Right atrium auricular region (tissue), 2 donors: ENCODE measurements at regions not wholly inside any gene's neighbourhood (a gene's known extent, or its start where the extent isn't known, plus 50 kb on each side); places are given as distances from the start of the nearest gene placed in this dataset.

Experiments used
- DNase-seq: peaks from one replicate; pipeline ENCODE4 v3.0.0-alpha.2; 2019; ENCODE audit warnings: low spot score
- H3K27ac ChIP-seq, 2 donors: fragments of 200-600 bp; sonication (generic); 1 replicate in 1 of 2; 2 replicates in 1 of 2; pipeline ENCODE4 v1.5.1; 2016 to 2019
- H3K27me3 ChIP-seq, 2 donors: fragments of 200-600 bp; sonication (generic); one replicate each; pipeline versions ENCODE4 v1.5.1 to v1.6.0; 2017 to 2019
- H3K36me3 ChIP-seq: fragments of 200-600 bp; sonication (generic); one replicate; pipeline ENCODE4 v1.5.1; 2016
- H3K4me1 ChIP-seq, 2 donors: fragments of 200-600 bp; sonication (generic); one replicate each; pipeline versions ENCODE4 v1.5.1 to v1.6.0; 2017 to 2019
- H3K4me3 ChIP-seq, 2 donors: fragments of 200-600 bp; sonication (generic); 1 replicate in 1 of 2; 2 replicates in 1 of 2; pipeline ENCODE4 v1.5.1; 2017 to 2019; ENCODE audit warnings: mild to moderate bottlenecking in 1 of 2, moderate library complexity in 1 of 2
- H3K9me3 ChIP-seq, 2 donors: fragments of 200-600 bp; sonication (generic); one replicate each; pipeline ENCODE4 v1.5.1; 2019
- TF ChIP-seq, protein P1 (sequence below), 2 donors: fragments of 200-600 bp; sonication (generic); IDR thresholded peaks; one replicate each; pipeline ENCODE4 v1.5.1; 2019; ENCODE audit warnings: antibody characterized with exemption in 2 of 2

DNA sequence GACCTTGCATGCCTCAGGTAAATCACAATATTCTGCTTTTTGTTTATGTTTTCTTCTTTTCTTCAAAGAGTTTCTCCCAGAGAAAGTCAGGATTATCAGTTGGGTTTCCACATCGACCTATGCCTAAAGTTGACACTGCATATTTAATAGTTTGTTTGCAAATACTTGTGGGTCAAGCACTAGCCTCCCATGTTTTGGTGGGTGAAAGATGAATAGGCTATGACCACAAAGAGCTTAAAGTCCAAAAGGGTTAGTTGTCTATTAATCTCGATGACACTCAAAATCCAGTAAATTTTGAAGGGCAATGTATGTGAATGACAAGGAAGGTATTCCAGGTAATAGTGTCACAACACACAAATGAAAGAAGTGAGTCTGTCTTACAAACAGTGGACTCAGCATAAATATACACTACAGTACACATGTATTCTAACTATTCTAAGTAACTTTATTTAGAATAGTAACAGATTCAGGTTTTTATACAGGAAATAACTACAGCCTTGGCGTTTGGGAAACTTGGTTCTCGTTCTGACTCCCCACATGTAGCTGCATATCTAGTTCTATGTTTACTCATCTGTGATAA, 667.1 kb downstream of the PCDH17 start:
- no peaks in the 10 kb centered on the region for H3K36me3 ChIP-seq
- no peaks in the 10 kb centered on the region for H3K27me3 ChIP-seq
- no peaks in the 10 kb centered on the region for H3K9me3 ChIP-seq
- DNase-seq = no peak
- no peak overlapping the region for H3K27ac ChIP-seq
- H3K4me1 ChIP-seq = no peaks in the 10 kb centered on the region
- TF ChIP-seq, protein P1, sequence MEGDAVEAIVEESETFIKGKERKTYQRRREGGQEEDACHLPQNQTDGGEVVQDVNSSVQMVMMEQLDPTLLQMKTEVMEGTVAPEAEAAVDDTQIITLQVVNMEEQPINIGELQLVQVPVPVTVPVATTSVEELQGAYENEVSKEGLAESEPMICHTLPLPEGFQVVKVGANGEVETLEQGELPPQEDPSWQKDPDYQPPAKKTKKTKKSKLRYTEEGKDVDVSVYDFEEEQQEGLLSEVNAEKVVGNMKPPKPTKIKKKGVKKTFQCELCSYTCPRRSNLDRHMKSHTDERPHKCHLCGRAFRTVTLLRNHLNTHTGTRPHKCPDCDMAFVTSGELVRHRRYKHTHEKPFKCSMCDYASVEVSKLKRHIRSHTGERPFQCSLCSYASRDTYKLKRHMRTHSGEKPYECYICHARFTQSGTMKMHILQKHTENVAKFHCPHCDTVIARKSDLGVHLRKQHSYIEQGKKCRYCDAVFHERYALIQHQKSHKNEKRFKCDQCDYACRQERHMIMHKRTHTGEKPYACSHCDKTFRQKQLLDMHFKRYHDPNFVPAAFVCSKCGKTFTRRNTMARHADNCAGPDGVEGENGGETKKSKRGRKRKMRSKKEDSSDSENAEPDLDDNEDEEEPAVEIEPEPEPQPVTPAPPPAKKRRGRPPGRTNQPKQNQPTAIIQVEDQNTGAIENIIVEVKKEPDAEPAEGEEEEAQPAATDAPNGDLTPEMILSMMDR (IDR thresholded peaks at IDR 0.05) = no peak
- H3K4me3 ChIP-seq = no peak overlapping the region

DNA sequence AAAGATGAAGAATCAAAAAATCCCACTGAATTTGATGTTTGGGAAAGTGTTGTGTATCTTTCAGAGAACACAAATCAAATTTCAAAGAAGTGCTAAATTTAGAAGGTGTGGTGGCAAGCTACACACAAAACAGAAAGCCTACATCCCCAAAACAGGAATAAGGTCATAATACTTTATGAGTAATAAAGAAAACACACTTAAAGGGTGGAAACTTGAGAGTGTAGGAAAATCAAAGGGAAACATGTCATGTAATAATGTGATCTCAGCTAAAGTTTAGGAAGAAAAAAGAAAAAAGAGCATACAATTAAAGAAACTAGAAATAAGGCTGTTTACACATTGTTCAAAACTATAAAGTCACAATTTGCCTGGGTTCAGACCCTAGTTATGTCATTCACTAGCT, 668.7 kb downstream of the PCDH17 start:
- TF ChIP-seq, protein P1 (IDR thresholded peaks at IDR 0.05) = no peak
- Histone ChIP-seq H3K4me3 (no peak overlapping the region), H3K36me3 (no peaks in the 10 kb centered on the region), H3K4me1 (no peaks in the 10 kb centered on the region), H3K27ac (no peak overlapping the region), H3K27me3 (no peaks in the 10 kb centered on the region), H3K9me3 (no peaks in the 10 kb centered on the region)
- no peak for DNase-seq

DNA sequence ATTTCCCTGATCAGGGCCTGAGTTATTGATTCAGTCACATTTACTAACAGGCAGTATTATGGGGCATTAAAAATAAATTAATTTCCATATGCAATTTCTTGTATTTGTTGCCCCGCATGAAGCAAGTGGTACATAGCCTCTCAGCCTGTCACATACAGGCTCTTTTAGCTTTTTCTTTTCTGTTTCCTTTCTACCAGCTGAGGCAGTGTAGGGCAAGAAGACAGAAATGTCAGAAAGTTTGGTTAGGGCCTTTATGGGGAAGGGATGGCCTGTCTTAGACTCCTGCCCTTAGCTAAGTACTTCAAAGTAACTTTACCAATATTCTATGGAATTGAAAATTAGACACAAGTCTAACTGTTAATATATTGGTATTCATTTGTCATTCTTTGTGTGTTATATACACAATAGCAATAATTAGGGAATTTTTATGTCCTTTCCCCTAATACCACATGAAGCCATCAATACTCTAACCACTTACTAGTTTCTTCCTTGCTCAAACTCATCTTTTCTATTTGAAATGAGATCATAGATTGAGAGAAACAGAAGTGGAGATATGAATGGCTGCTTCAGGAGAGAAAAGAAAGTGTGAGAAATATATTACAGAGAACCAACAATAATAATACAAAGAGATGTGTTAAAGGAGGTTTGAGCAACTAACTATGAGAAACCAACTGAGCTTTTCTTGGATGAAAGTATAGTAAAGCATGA, 669.6 kb downstream of the PCDH17 start:
- H3K4me3 ChIP-seq = no peak overlapping the region
- H3K27me3 ChIP-seq = no peaks in the 10 kb centered on the region
- H3K9me3 ChIP-seq = no peaks in the 10 kb centered on the region
- no peak for DNase-seq
- no peaks in the 10 kb centered on the region for H3K36me3 ChIP-seq
- H3K4me1 ChIP-seq = no peaks in the 10 kb centered on the region
- TF ChIP-seq, protein P1 (IDR thresholded peaks at IDR 0.05) = no peak
- H3K27ac ChIP-seq = no peak overlapping the region

DNA sequence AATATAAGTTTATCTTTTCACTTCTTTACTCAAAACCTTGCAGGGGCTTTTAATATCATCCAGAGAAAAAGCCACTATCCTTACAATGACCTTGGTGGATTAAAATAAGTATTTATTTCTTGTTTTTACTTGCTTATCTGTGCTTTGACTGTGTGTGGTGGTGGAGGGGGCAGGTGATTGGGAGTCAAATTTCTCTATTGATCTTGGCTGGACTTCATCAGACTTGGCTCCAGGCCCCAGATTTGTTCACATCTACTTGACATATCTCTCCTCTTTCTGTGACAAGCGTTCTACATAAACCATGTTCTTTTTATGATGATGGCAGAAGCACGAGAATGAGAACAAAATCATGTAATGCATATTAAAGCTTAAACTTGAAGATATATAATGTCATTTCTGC, 670.8 kb downstream of the PCDH17 start:
- H3K36me3 ChIP-seq = no peaks in the 10 kb centered on the region
- no peaks in the 10 kb centered on the region for H3K4me1 ChIP-seq
- no peak overlapping the region for H3K27ac ChIP-seq
- H3K9me3 ChIP-seq = no peaks in the 10 kb centered on the region
- TF ChIP-seq, protein P1 (IDR thresholded peaks at IDR 0.05) = no peak
- H3K27me3 ChIP-seq = no peaks in the 10 kb centered on the region
- DNase-seq = no peak
- H3K4me3 ChIP-seq = no peak overlapping the region

DNA sequence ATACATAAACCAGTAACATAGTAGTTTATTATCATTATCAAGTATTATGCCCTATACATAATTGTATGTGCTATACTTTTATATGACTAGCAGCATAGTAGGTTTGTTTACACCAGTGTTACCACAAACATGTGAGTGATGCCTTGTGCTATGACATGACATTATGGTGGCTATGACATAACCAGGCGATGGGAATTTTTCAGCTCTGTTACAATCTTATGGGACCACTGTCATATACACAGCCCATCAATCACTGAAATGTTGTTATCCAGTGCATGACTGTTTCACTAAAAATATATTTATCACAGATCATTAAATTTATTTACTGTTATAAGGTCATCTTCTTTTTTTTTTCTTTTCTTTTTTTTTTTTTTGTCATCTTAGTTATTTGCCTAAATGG, 674.5 kb downstream of the PCDH17 start:
- DNase-seq = no peak
- Histone ChIP-seq H3K9me3 (no peaks in the 10 kb centered on the region), H3K27me3 (no peaks in the 10 kb centered on the region), H3K4me3 (no peak overlapping the region), H3K36me3 (no peaks in the 10 kb centered on the region), H3K4me1 (no peaks in the 10 kb centered on the region), H3K27ac (no peak overlapping the region)
- TF ChIP-seq, protein P1 (IDR thresholded peaks at IDR 0.05) = no peak

DNA sequence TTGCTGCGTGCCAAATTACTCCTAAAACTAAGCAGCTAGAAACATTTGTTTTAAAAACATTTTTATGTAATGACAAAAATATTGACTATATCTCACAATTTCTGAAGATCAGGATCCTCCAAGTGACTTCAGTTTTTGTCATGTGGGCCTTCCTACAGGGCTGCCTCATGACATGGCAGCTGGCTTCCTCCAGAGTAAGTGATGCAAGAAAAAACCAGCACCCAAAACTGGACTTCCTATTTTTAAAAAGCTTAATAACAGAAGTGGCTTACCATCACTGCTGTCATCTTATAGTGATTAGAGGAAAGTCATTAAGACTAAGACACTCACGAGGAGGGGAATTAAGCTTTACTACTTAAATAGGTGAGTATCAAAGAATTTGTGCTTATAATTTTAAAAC, 681.7 kb downstream of the PCDH17 start:
- no peaks in the 10 kb centered on the region for H3K9me3 ChIP-seq
- DNase-seq = no peak
- TF ChIP-seq, protein P1 (IDR thresholded peaks at IDR 0.05) = no peak
- H3K27ac ChIP-seq = no peak overlapping the region
- no peak overlapping the region for H3K4me3 ChIP-seq
- H3K4me1 ChIP-seq = no peaks in the 10 kb centered on the region
- H3K27me3 ChIP-seq = no peaks in the 10 kb centered on the region
- H3K36me3 ChIP-seq = no peaks in the 10 kb centered on the region
